GM18519 (cell line): ENCODE measurements at regions not wholly inside any gene's neighbourhood (a gene's known extent, or its start where the extent isn't known, plus 50 kb on each side); places are given as distances from the start of the nearest gene placed in this dataset.

Experiments used
- ATAC-seq: cut with Tn5 transposase; IDR thresholded peaks from one replicate; pipeline ENCODE4 v1.9.1; 2021; ENCODE audit warnings: mild to moderate bottlenecking, moderate library complexity; ENCODE audit not compliant: unreplicated experiment, low FRiP score

GRCh38 chr3:177300039-177300833, 103.0 kb upstream of the TBL1XR1 start:
- ATAC-seq = no peak

GRCh38 chr3:177300842-177301241, 103.6 kb upstream of the TBL1XR1 start:
- ATAC-seq = no peak

- ATAC-seq = no peak
These were observed 109.0 kb upstream of the TBL1XR1 start for GRCh38 chr3:177306252-177306651.

GRCh38 chr3:177307391-177307790, 110.1 kb upstream of the TBL1XR1 start:
- no peak for ATAC-seq

GRCh38 chr3:177307826-177308225, 110.5 kb upstream of the TBL1XR1 start:
- no peak for ATAC-seq

GRCh38 chr3:177308286-177308685, 111.0 kb upstream of the TBL1XR1 start:
- ATAC-seq = no peak

- no peak for ATAC-seq
These were observed 111.6 kb upstream of the TBL1XR1 start for GRCh38 chr3:177308911-177309310.

GRCh38 chr3:177312491-177312890, 115.2 kb upstream of the TBL1XR1 start:
- no peak for ATAC-seq

GRCh38 chr3:177314897-177315296, 117.6 kb upstream of the TBL1XR1 start:
- peak; percentile 79 for ATAC-seq

- no peak for ATAC-seq
These were observed 120.0 kb upstream of the TBL1XR1 start for GRCh38 chr3:177317247-177317646.

GRCh38 chr3:177318559-177318958, 121.3 kb upstream of the TBL1XR1 start:
- ATAC-seq = no peak

GRCh38 chr3:177320765-177321247, 123.5 kb upstream of the TBL1XR1 start:
- ATAC-seq = peak; percentile 44

GRCh38 chr3:177321819-177322218, 124.5 kb upstream of the TBL1XR1 start:
- no peak for ATAC-seq

GRCh38 chr3:177322881-177323280, 125.6 kb upstream of the TBL1XR1 start:
- ATAC-seq = no peak

- ATAC-seq = no peak
These were observed 132.6 kb upstream of the TBL1XR1 start for GRCh38 chr3:177329854-177330253.

- no peak for ATAC-seq
These were observed 133.5 kb upstream of the TBL1XR1 start for GRCh38 chr3:177330779-177331178.

GRCh38 chr3:177331203-177331835, 134.0 kb upstream of the TBL1XR1 start:
- no peak for ATAC-seq

- no peak for ATAC-seq
These were observed 135.7 kb upstream of the TBL1XR1 start for GRCh38 chr3:177332955-177333354.

GRCh38 chr3:177333533-177334520, 136.5 kb upstream of the TBL1XR1 start:
- ATAC-seq = no peak

GRCh38 chr3:177334803-177335202, 137.5 kb upstream of the TBL1XR1 start:
- ATAC-seq = no peak

- no peak for ATAC-seq
These were observed 138.4 kb upstream of the TBL1XR1 start for GRCh38 chr3:177335728-177336127.
